Esophagus muscularis mucosa (tissue), 4 donors: ENCODE measurements at regions not wholly inside any gene's neighbourhood (a gene's known extent, or its start where the extent isn't known, plus 50 kb on each side); places are given as distances from the start of the nearest gene placed in this dataset.
A peak's percentile ranks its signal among the peaks of the same experiment; 100 is the strongest.

Experiments used
- CTCF ChIP-seq, 3 experiments: fragments of 200-600 bp in 2 of 3; fragments of 450-650 bp in 1 of 3; sonication (generic) in 2 of 3; IDR thresholded peaks; one replicate each; pipeline ENCODE4 v1.5.1; 2017 to 2019; ENCODE audit warnings: antibody characterized with exemption in 3 of 3, mild to moderate bottlenecking in 2 of 3, moderate library complexity in 1 of 3
- EP300 ChIP-seq: sonication (generic); formaldehyde crosslinking; IDR thresholded peaks from one replicate; pipeline ENCODE4 v1.6.1; 2017; ENCODE audit warnings: antibody characterized with exemption
- POLR2A ChIP-seq: fragments of 450-650 bp; IDR thresholded peaks from one replicate; pipeline ENCODE4 v1.6.1; 2017; ENCODE audit warnings: antibody characterized with exemption, moderate library complexity, mild to moderate bottlenecking, low read depth
- POLR2AphosphoS5 ChIP-seq, 2 donors: sonication (generic); formaldehyde crosslinking; IDR thresholded peaks; one replicate each; pipeline ENCODE4 v1.6.1; 2017; ENCODE audit warnings: antibody characterized with exemption in 2 of 2

- peak in 1 of 3 experiments; percentile 7 for TF ChIP-seq CTCF (IDR thresholded peaks at IDR 0.05)
- TF ChIP-seq POLR2A, result no peak
- TF ChIP-seq POLR2AphosphoS5 (IDR thresholded peaks at IDR 0.05), result peak; percentile 61 to 68
- TF ChIP-seq EP300, result no peak
Observed at GRCh38 chr5:159773062-159773924, 143.0 kb upstream of the ADRA1B start.
